ENCODE measurements at regions not wholly inside any gene's neighbourhood (a gene's known extent, or its start where the extent isn't known, plus 50 kb on each side); places are given as distances from the start of the nearest gene placed in this dataset.

DNA sequence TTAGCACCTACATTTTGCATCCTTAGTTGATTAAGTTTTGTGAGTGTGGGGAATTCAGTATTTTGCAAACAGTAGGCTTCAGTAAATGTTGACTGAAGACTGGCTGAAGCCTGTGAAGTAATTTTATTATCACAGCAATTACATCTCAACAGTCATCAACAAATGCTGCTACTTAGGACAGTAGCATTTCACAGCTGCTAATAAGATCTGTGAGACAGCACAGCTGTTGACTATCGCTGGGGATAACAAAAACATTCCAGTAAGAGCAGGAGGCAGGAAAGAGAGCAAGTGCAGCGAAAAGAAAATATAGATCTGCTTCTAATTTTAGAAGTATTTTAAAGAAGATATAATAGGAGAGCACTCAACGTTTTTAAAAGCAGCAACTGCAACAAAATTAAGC is 117.3 kb upstream of the FGF10 start:
- H2AFZ ChIP-seq (replicated peaks; ENCODE audit: low read length, poor library complexity), result no peak overlapping the region
- DNase-seq, result no peak
- H3K18ac ChIP-seq (ENCODE audit: low read depth, low read length), result no peak overlapping the region
- CTCF ChIA-PET, result no interaction called here
- H4K8ac ChIP-seq (ENCODE audit: low read depth in 2 of 2, low read length in 2 of 2), result no peak overlapping the region
- H2BK120ac ChIP-seq (ENCODE audit: low read depth, low read length), result no peak overlapping the region
- POLR2A ChIA-PET (ENCODE audit: unreplicated experiment), result no interaction called here
- no peaks in the 10 kb centered on the region for H3K36me3 ChIP-seq (ENCODE audit: control insufficient read depth, insufficient read depth, low read length)
- WGBS, 2 experiments (ENCODE audit: extremely low coverage in 2 of 2, insufficient read length in 1 of 2), result no CpG with 5 or more reads among the region's 3 CpGs
- H2BK20ac ChIP-seq (ENCODE audit: low read depth, low read length), result no peak overlapping the region
- H3K4me2 ChIP-seq (ENCODE audit: low read depth, low read length), result no peak overlapping the region
- no peaks in the 10 kb centered on the region for H3K79me1 ChIP-seq (ENCODE audit: low read depth in 1 of 2, low read length in 2 of 2)
- no peak overlapping the region for H2AK5ac ChIP-seq (ENCODE audit: low read depth, low read length)
- TF ChIP-seq RCOR1 (IDR thresholded peaks at IDR 0.05; ENCODE audit: insufficient replicate concordance, low read length), result no peak
- TF ChIP-seq NFE2L2 (IDR thresholded peaks at IDR 0.05; ENCODE audit: low read depth, low read length), result no peak
- TF ChIP-seq, protein P1, sequence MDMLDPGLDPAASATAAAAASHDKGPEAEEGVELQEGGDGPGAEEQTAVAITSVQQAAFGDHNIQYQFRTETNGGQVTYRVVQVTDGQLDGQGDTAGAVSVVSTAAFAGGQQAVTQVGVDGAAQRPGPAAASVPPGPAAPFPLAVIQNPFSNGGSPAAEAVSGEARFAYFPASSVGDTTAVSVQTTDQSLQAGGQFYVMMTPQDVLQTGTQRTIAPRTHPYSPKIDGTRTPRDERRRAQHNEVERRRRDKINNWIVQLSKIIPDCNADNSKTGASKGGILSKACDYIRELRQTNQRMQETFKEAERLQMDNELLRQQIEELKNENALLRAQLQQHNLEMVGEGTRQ (IDR thresholded peaks at IDR 0.05; ENCODE audit: low read depth, low read length), result no peak
- TF ChIP-seq RAD21 (IDR thresholded peaks at IDR 0.05; ENCODE audit: low read length), result no peak
- TF ChIP-seq, protein P2, sequence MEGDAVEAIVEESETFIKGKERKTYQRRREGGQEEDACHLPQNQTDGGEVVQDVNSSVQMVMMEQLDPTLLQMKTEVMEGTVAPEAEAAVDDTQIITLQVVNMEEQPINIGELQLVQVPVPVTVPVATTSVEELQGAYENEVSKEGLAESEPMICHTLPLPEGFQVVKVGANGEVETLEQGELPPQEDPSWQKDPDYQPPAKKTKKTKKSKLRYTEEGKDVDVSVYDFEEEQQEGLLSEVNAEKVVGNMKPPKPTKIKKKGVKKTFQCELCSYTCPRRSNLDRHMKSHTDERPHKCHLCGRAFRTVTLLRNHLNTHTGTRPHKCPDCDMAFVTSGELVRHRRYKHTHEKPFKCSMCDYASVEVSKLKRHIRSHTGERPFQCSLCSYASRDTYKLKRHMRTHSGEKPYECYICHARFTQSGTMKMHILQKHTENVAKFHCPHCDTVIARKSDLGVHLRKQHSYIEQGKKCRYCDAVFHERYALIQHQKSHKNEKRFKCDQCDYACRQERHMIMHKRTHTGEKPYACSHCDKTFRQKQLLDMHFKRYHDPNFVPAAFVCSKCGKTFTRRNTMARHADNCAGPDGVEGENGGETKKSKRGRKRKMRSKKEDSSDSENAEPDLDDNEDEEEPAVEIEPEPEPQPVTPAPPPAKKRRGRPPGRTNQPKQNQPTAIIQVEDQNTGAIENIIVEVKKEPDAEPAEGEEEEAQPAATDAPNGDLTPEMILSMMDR (conservative IDR thresholded peaks at IDR 0.05; ENCODE audit: low read depth, low read length), result no peak
- no peak for TF ChIP-seq MAZ (IDR thresholded peaks at IDR 0.05; ENCODE audit: borderline replicate concordance, low read depth, low read length)
- TF ChIP-seq FOS (IDR thresholded peaks at IDR 0.05; ENCODE audit: low read depth, low read length), result no peak
- no peak for TF ChIP-seq BHLHE40 (IDR thresholded peaks at IDR 0.05; ENCODE audit: low read depth, low read length)
- no peak for TF ChIP-seq RFX5 (IDR thresholded peaks at IDR 0.05; ENCODE audit: low read depth, low read length)
- no peak for TF ChIP-seq CEBPB (IDR thresholded peaks at IDR 0.05; ENCODE audit: low read depth, low read length)
- no peak for TF ChIP-seq SMC3 (IDR thresholded peaks at IDR 0.05; ENCODE audit: low read depth, low read length)
- TF ChIP-seq, protein P3, sequence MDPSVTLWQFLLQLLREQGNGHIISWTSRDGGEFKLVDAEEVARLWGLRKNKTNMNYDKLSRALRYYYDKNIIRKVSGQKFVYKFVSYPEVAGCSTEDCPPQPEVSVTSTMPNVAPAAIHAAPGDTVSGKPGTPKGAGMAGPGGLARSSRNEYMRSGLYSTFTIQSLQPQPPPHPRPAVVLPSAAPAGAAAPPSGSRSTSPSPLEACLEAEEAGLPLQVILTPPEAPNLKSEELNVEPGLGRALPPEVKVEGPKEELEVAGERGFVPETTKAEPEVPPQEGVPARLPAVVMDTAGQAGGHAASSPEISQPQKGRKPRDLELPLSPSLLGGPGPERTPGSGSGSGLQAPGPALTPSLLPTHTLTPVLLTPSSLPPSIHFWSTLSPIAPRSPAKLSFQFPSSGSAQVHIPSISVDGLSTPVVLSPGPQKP (IDR thresholded peaks at IDR 0.05; ENCODE audit: borderline replicate concordance, low read depth, low read length), result no peak
- no peak for TF ChIP-seq CHD1 (IDR thresholded peaks at IDR 0.05; ENCODE audit: low read depth, low read length)
- no peak for TF ChIP-seq MAFK (IDR thresholded peaks at IDR 0.05; ENCODE audit: low read depth, low read length)
- no peak for TF ChIP-seq POLR2A (IDR thresholded peaks at IDR 0.05; ENCODE audit: low read depth, low read length)
- H3K27me3 ChIP-seq (ENCODE audit: control insufficient read depth, insufficient read depth, low read length), result no peaks in the 10 kb centered on the region
- no peaks in the 10 kb centered on the region for H3K4me1 ChIP-seq (ENCODE audit: control insufficient read depth, insufficient read depth, low read length)
- dilution Hi-C loops (cut with HindIII; ENCODE audit: low sequenced_read_pairs, unreplicated experiment) (no loop called here), in situ Hi-C loops (cut with MboI; ENCODE audit: low sequenced_read_pairs) (no loop called here), intact Hi-C loops (cut with micrococcal nuclease) (no loop called here)
- no peak overlapping the region for H4K91ac ChIP-seq (ENCODE audit: insufficient read depth, low read depth, low read length)
- no peak overlapping the region for H3K4ac ChIP-seq (ENCODE audit: low read depth, low read length)
- no peak for ATAC-seq (ENCODE audit: low read depth)
- H3K56ac ChIP-seq (ENCODE audit: extremely low read depth, insufficient read depth, low read length), result no peak overlapping the region
- no TSS peak for BruUV-seq (replicated peaks)
- H3K9ac ChIP-seq (ENCODE audit: low read depth, low read length), result no peak overlapping the region
- no peak overlapping the region for H2BK15ac ChIP-seq (ENCODE audit: low read depth, low read length)
- no peak overlapping the region for H2BK5ac ChIP-seq (ENCODE audit: low read depth, low read length, poor library complexity, severe bottlenecking)
- no peak overlapping the region for H3K14ac ChIP-seq (replicated peaks; ENCODE audit: low read depth, low read length)
- no peaks in the 10 kb centered on the region for H3K9me3 ChIP-seq (ENCODE audit: control insufficient read depth, insufficient read depth, low read length)
- no peak overlapping the region for H3K27ac ChIP-seq (ENCODE audit: insufficient read depth, low read length)
- no peaks in the 10 kb centered on the region for H4K20me1 ChIP-seq (ENCODE audit: insufficient read depth, low read length)
- no peak overlapping the region for H3K23ac ChIP-seq (ENCODE audit: low read depth, low read length)
- H4K5ac ChIP-seq (ENCODE audit: low read depth, low read length), result no peak overlapping the region
- no peak overlapping the region for H3K4me3 ChIP-seq (ENCODE audit: insufficient read depth, low read depth, low read length)
- no peak overlapping the region for H2AK9ac ChIP-seq (replicated peaks; ENCODE audit: low read depth, low read length, poor library complexity)
- H3K9me1 ChIP-seq (ENCODE audit: insufficient read depth, low read length), result no peaks in the 10 kb centered on the region

Data from IMR-90 (cell line).